Heart left ventricle (tissue), 13 donors: ENCODE measurements at regions not wholly inside any gene's neighbourhood (a gene's known extent, or its start where the extent isn't known, plus 50 kb on each side); places are given as distances from the start of the nearest gene placed in this dataset.

ENCODE experiments used
- POLR2A ChIP-seq, 2 donors: fragments of 450-650 bp; IDR thresholded peaks; one replicate each; pipeline ENCODE4 v1.6.1; 2017; ENCODE audit warnings: antibody characterized with exemption in 2 of 2, mild to moderate bottlenecking in 2 of 2, moderate library complexity in 2 of 2
- TF ChIP-seq, protein P1 (sequence below), 12 donors: fragments of 200-600 bp; sonication (generic) in 4 of 12; IDR thresholded peaks; one replicate each; pipeline versions ENCODE4 v1.5.0 to v1.8.0; 2018 to 2022; ENCODE audit warnings: antibody characterized with exemption in 12 of 12, mild to moderate bottlenecking in 5 of 12
- donor health status: ischemic (EF 13 %, LVEDD 7.1; RV severe dilation, severe dysfunction).
- donor health status: DM: no; HTN: yes; CAD: no.
- donor health status: DM: no; HTN: no; CAD: no.
- donor health status: ischemic (EF 25% LVEDD 6.9; RV normal size, moderate dysfunction).
- donor health status: ischemic (EF 25% LVEDD 5.7; RV mildly dilated, moderate dysfunction).
- donor health status: ischemic (EF 35%, LVEDD 5.7; RV mildly dilated, moderate dysfunction).
- donor health status: nonischemic (EF 11% LVEDD 7.7; RV severe dilation, severe dysfunction).
- donor health status: DM: yes; HTN: yes; CAD: no.
- donor health status: PGD.
- donor health status: ischemic (EF 29% LVEDD 5.4; RV normal size, mild dysfunction).
- donor health status: nonischemic (EF 23%, LVEDD 6.1; RV moderate dilation, normal function).

DNA sequence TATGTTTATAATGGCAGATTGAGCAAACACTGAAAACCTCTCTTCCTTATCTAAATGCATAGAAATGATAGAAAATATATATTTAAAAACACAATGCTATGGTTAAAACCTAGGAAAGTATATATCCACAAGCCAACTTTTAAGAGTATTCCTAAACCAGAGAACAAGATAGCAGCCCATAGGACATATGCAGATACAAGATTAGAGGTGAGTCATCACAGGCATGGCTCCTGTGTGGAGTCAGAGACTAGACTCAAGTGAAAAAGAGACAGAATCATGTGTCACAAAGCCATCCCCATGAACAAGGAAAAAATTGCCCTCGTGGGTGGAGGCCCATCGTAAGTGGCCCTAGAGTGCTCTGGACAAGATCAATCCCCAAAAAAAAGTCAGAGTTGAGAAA lies 199.4 kb upstream of the PPP2R3A start:
- TF ChIP-seq, protein P1, sequence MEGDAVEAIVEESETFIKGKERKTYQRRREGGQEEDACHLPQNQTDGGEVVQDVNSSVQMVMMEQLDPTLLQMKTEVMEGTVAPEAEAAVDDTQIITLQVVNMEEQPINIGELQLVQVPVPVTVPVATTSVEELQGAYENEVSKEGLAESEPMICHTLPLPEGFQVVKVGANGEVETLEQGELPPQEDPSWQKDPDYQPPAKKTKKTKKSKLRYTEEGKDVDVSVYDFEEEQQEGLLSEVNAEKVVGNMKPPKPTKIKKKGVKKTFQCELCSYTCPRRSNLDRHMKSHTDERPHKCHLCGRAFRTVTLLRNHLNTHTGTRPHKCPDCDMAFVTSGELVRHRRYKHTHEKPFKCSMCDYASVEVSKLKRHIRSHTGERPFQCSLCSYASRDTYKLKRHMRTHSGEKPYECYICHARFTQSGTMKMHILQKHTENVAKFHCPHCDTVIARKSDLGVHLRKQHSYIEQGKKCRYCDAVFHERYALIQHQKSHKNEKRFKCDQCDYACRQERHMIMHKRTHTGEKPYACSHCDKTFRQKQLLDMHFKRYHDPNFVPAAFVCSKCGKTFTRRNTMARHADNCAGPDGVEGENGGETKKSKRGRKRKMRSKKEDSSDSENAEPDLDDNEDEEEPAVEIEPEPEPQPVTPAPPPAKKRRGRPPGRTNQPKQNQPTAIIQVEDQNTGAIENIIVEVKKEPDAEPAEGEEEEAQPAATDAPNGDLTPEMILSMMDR (IDR thresholded peaks at IDR 0.05): no peak
- no peak for TF ChIP-seq POLR2A (IDR thresholded peaks at IDR 0.05)
